ENCODE measurements at regions not wholly inside any gene's neighbourhood (a gene's known extent, or its start where the extent isn't known, plus 50 kb on each side); places are given as distances from the start of the nearest gene placed in this dataset.
A peak's percentile ranks its signal among the peaks of the same experiment; 100 is the strongest.

- no peak for DNase-seq (ENCODE audit: low read depth)
- H3K4me3 ChIP-seq (ENCODE audit: low read depth, low read length) = no peak overlapping the region
Measured at GRCh38 chr12:124392667-124393413, 97.9 kb downstream of the RFLNA start.

GRCh38 chr12:124392271-124392666 is 97.4 kb downstream of the RFLNA start:
- no peak for DNase-seq (ENCODE audit: low read depth)
- H3K4me3 ChIP-seq (ENCODE audit: low read depth, low read length) = no peak overlapping the region

DNA sequence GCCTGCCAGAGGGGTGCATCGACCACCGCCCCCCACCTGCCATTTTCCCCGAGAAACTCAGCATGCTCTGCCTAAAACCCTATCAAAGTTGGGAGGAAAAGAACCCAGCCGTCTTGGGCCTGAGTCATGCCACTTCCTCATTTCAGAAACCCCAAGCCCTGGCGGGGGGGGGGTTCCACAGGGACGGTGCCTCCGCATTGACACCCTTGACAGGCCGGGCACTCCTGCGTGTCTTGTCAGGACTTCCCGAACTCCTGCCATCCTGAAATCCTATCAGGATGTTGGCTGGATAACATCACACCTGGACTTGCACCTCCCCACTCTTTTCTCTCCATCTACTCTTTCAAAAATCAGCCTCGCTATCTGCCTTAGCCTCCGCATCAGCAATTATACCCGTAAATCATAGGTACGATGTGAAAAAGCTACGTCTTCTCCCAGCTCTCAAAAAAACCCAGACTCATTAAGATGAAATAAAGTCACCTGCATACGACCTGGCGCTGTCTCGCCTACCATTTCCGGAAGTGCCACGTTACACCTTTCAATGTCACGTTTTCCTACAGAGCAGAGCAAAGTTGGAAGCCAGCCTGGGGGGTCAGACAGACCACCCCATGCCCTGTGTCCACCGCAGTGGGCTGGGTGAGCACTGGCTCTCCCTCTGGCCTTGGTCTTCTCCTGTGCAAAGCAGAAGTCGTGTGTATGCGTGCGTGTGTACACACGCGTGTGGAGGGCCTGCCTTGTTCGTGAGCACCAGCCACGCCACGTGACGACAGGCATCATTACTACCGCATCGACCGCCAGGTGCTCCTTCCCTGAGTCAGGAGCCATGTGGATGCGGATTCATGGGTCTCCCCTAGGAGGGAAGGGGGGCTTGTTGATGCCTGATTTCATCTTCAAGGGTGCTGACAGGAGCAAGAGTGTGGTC is 96.7 kb downstream of the RFLNA start:
- no peak overlapping the region for H3K4me3 ChIP-seq (ENCODE audit: low read depth, low read length)
- DNase-seq (ENCODE audit: low read depth) = no peak

DNA sequence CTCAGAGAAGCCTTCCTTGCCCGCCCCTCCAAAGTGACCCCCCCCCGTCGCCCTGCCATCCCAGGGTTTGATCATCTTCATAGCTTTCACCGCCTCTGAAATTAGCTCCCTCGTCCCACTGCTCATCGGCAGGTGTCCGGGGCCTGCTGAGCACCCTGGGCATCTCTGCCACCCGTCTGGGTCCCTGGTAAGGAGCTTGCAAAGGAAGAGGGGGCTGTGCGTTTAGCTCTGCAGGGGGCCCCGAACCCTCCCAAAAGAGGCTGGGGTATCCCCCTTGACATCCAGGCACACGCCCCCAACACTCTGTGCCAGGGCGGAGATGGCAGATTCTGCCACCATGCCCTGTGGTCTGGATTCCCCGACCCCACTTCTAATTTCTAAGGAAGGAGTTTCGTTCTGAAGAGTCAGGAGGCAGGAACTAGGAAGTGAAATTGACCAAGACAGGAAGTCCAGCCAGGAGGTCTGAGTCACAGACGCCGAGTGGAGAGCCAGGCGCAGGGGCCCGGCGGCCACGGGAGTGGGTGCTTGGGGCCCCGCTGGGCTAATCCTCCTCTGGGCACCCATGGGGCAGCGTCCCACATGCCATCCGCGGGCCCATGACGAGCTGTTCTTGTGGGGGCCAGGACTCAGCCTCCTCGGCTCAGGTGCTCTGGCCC is 95.7 kb downstream of the RFLNA start:
- DNase-seq (ENCODE audit: low read depth) = no peak
- H3K4me3 ChIP-seq (ENCODE audit: low read depth, low read length) = no peak overlapping the region

GRCh38 chr12:124389725-124390441 is 95.0 kb downstream of the RFLNA start:
- no peak for DNase-seq (ENCODE audit: low read depth)
- peak overlapping the region; percentile 85 for H3K4me3 ChIP-seq (ENCODE audit: low read depth, low read length)

GRCh38 chr12:124389138-124389724 is 94.3 kb downstream of the RFLNA start:
- peak overlapping the region; percentile 85 for H3K4me3 ChIP-seq (ENCODE audit: low read depth, low read length)
- peak; percentile 76 for DNase-seq (ENCODE audit: low read depth)

GRCh38 chr12:124388679-124389137 is 93.8 kb downstream of the RFLNA start:
- H3K4me3 ChIP-seq (ENCODE audit: low read depth, low read length) = peak overlapping the region; percentile 85
- peak; percentile 78 for DNase-seq (ENCODE audit: low read depth)

- H3K4me3 ChIP-seq (ENCODE audit: low read depth, low read length) = peak overlapping the region; percentile 85
- no peak for DNase-seq (ENCODE audit: low read depth)
Measured at GRCh38 chr12:124388038-124388671, 93.3 kb downstream of the RFLNA start.

DNA sequence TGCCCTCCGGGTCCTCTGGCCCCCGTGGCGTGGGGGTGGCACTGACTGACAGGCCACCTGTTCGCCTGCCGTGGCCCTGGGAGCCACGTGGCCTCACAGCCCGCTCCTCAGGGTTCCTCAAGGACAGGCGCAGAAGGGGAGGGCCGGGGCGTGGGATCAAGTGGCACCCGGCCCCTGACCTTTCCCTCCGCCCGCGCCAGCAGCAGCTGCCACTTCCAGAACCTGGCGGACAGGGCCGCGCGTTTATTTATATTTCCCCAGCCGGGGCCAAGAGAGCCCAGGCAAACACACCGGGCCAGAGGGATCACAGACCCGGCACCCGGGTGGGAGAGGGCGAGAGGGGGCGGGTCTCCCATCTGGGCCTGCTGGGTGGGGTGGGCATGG is 92.6 kb downstream of the RFLNA start:
- peak overlapping the region; percentile 85 for H3K4me3 ChIP-seq (ENCODE audit: low read depth, low read length)
- no peak for DNase-seq (ENCODE audit: low read depth)

- H3K4me3 ChIP-seq (ENCODE audit: low read depth, low read length) = peak overlapping the region; percentile 85
- DNase-seq (ENCODE audit: low read depth) = no peak
Measured at GRCh38 chr12:124386661-124387527, 92.0 kb downstream of the RFLNA start.

DNA sequence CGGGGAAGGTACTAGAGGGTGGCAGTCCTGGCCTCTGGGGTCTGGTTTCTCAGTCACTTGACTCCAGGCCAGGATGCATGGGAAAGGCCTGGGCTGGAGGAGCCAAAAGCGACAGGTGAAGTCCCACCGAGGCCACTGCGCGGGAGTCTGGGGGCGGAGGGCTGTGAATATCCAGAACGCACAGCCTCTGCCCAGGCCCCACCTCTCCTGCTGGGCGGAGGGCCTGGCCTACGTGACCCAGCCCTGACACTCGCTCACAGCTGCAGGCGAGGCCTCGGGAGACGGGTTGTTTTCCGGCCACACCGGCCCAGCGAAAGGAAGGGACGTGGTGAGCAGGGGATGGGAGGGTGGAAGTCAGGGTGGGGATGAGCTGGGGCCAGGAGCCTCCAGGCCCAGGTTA is 91.2 kb downstream of the RFLNA start:
- peak overlapping the region; percentile 85 for H3K4me3 ChIP-seq (ENCODE audit: low read depth, low read length)

DNA sequence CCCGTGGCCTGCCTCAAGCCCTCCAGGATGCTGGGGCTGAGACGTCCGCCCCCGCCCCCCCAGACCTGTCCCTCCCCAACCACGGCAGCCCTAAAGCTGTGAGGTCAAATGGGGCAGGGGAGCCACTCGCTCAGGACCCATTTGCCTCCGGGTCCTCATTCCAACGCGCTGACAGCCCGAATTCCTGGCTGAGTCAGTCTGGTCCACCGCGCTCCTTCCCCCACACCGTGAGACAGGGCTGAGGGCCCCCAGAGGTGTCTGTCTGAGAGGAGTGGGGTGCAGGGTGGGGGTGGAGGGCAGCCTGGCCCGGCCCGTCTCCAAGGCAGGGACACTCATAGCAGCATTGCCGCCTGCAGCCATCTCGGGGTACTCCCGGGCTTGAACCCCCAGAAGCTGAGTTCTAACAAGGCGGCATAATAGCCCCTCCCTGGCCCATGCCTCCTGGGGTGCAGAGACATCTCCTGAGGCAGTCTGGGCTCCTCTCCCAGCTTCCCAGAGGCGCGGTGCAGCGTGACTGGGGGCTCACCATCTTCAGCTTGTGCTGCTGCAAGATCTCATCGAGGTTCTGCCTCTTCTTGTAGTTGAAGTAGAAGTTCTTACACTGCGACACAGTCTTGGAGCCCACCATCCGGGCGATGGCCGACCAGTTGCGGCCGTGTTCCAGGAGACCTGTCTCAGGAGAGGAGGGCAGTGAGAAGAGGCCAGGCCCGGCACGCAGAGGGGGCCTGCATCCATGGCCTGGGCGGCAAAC is 90.5 kb downstream of the RFLNA start:
- no peak for DNase-seq (ENCODE audit: low read depth)
- peak overlapping the region; percentile 85 for H3K4me3 ChIP-seq (ENCODE audit: low read depth, low read length)

More for the DNA sequence above, 91.2 kb downstream of the RFLNA start:
- no peak for DNase-seq (ENCODE audit: low read depth)

- H3K4me3 ChIP-seq (ENCODE audit: low read depth, low read length) = no peak overlapping the region
- DNase-seq (ENCODE audit: low read depth) = no peak
Measured at GRCh38 chr12:124384299-124384894, 89.5 kb downstream of the RFLNA start.

- no peak overlapping the region for H3K4me3 ChIP-seq (ENCODE audit: low read depth, low read length)
- DNase-seq (ENCODE audit: low read depth) = no peak
Measured at GRCh38 chr12:124383028-124383427, 88.1 kb downstream of the RFLNA start.

DNA sequence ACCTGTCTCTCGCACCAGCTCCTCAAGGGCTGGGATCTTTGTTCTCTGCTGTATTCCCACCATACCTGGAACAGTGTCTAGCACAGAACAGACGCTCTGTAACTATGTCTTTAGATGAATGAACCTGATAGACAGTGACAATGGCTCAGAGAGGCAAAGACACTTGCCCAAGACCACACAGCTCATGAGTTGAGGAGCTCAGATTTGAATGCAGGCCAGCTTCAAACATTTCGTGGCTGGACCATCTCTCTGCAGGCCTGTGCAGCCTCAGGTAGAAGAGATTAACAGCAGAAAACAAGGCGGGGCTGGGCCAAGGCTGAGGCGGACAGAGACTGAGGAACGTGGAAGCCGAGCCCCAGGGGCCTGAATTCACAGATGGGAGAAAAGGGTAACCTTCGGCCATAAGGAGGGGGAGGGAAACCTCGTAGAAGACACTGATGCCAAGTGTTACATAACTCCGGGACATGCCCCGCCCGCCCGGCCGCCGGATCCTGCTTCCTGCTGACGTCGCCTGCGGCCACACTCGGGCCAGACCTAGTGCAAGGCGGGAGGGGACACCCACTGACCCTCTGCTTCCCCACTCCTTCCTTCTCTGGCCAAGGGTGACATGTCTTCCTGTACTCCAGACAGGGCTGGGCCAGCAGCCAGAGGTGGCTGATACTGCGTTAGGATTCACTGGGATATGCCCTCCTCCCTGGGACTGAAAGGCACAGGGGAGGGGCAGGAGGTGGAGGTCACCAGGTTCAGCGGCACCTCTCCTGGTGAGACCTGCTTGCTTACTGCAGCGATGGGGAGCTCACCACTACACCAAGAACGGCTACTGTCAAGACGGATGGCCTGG is 86.8 kb downstream of the RFLNA start:
- no peak overlapping the region for H3K4me3 ChIP-seq (ENCODE audit: low read depth, low read length)
- no peak for DNase-seq (ENCODE audit: low read depth)
